Tibial nerve (tissue), 4 donors: ENCODE measurements at regions not wholly inside any gene's neighbourhood (a gene's known extent, or its start where the extent isn't known, plus 50 kb on each side); places are given as distances from the start of the nearest gene placed in this dataset.

Experiments used
- DNase-seq, 2 donors: peaks; one replicate each; pipeline ENCODE4 v3.0.0-alpha.2; 2019; ENCODE audit warnings: low spot score in 2 of 2
- H3K27ac ChIP-seq, 4 donors: fragments of 200-600 bp; sonication (generic) in 3 of 4; one replicate each; pipeline ENCODE4 v1.5.1; 2017 to 2019; ENCODE audit warnings: mild to moderate bottlenecking in 1 of 4
- H3K27me3 ChIP-seq, 2 donors: fragments of 200-600 bp; sonication (generic) in 1 of 2; one replicate each; pipeline versions ENCODE4 v1.5.1 to v1.6.0; 2017 to 2019
- H3K36me3 ChIP-seq, 3 donors: fragments of 200-600 bp; sonication (generic); one replicate each; pipeline ENCODE4 v1.5.1; 2018 to 2019
- H3K4me1 ChIP-seq, 4 donors: fragments of 200-600 bp; sonication (generic) in 3 of 4; one replicate each; pipeline ENCODE4 v1.5.1; 2017 to 2019
- H3K4me3 ChIP-seq, 4 donors: fragments of 200-600 bp; sonication (generic) in 3 of 4; one replicate each; pipeline ENCODE4 v1.5.1; 2017 to 2019; ENCODE audit warnings: mild to moderate bottlenecking in 1 of 4, moderate library complexity in 1 of 4
- H3K9me3 ChIP-seq, 4 donors: fragments of 200-600 bp; sonication (generic) in 3 of 4; one replicate each; pipeline ENCODE4 v1.5.1; 2017 to 2019
- CTCF ChIP-seq, 5 experiments: fragments of 200-600 bp in 3 of 5; fragments of 450-650 bp in 2 of 5; sonication (generic) in 3 of 5; IDR thresholded peaks; one replicate each; pipeline ENCODE4 v1.5.1; 2016 to 2019; ENCODE audit warnings: antibody characterized with exemption in 5 of 5, mild to moderate bottlenecking in 3 of 5, moderate library complexity in 2 of 5
- EP300 ChIP-seq, 2 donors: sonication (generic); formaldehyde crosslinking; IDR thresholded peaks; one replicate each; pipeline ENCODE4 v1.6.1; 2017; ENCODE audit warnings: antibody characterized with exemption in 2 of 2, mild to moderate bottlenecking in 1 of 2
- POLR2A ChIP-seq, 2 donors: fragments of 450-650 bp; IDR thresholded peaks; one replicate each; pipeline ENCODE4 v1.6.1; 2017; ENCODE audit warnings: antibody characterized with exemption in 2 of 2, mild to moderate bottlenecking in 2 of 2, moderate library complexity in 2 of 2
- whole genome bisulfite sequencing, 2 donors: methylation state at CpG; one replicate each; pipeline ENCODE4 v1.1.5; 2018; 5-methylcytosine and 5-hydroxymethylcytosine counted together

GRCh38 chr1:42070996-42071395 lies 82.2 kb upstream of the GUCA2B start:
- Histone ChIP-seq H3K4me1 (no peaks in the 10 kb centered on the region), H3K4me3 (no peak overlapping the region), H3K9me3 (peaks cover 0 to 2% (median 0%) of the 10 kb centered on the region in 4 donors), H3K36me3 (no peaks in the 10 kb centered on the region), H3K27ac (no peak overlapping the region), H3K27me3 (no peaks in the 10 kb centered on the region)
- TF ChIP-seq EP300 (IDR thresholded peaks at IDR 0.05) = no peak
- no peak for TF ChIP-seq CTCF (IDR thresholded peaks at IDR 0.05)
- TF ChIP-seq POLR2A (IDR thresholded peaks at IDR 0.05) = no peak
- no peak for DNase-seq
- WGBS, 2 donors = 81 to 95% methylated on average over 2 of the region's 2 CpGs

- peaks cover 0 to 32% (median 6%) of the 10 kb centered on the region in 4 donors for H3K9me3 ChIP-seq
- WGBS, 2 donors = 95 to 96% methylated on average over 3 of the region's 3 CpGs
- TF ChIP-seq CTCF (IDR thresholded peaks at IDR 0.05) (no peak), POLR2A (IDR thresholded peaks at IDR 0.05) (no peak)
Observed at GRCh38 chr1:42057800-42058199, 95.4 kb upstream of the GUCA2B start.

GRCh38 chr1:42056460-42056859 lies 96.8 kb upstream of the GUCA2B start:
- Histone ChIP-seq H3K9me3 (peaks cover 0 to 32% (median 6%) of the 10 kb centered on the region in 4 donors), H3K36me3 (no peaks in the 10 kb centered on the region), H3K27me3 (no peaks in the 10 kb centered on the region), H3K4me1 (no peaks in the 10 kb centered on the region), H3K4me3 (no peak overlapping the region), H3K27ac (no peak overlapping the region)
- TF ChIP-seq POLR2A (IDR thresholded peaks at IDR 0.05) = no peak
- TF ChIP-seq CTCF (IDR thresholded peaks at IDR 0.05) = no peak
- TF ChIP-seq EP300 (IDR thresholded peaks at IDR 0.05) = no peak
- DNase-seq = no peak

More at GRCh38 chr1:42057800-42058199, 95.4 kb upstream of the GUCA2B start:
- no peak overlapping the region for H3K27ac ChIP-seq
- H3K4me3 ChIP-seq = no peak overlapping the region
- H3K4me1 ChIP-seq = no peaks in the 10 kb centered on the region
- DNase-seq = no peak
- H3K36me3 ChIP-seq = no peaks in the 10 kb centered on the region
- no peaks in the 10 kb centered on the region for H3K27me3 ChIP-seq

GRCh38 chr1:42055061-42055460 lies 98.1 kb upstream of the GUCA2B start:
- H3K4me1 ChIP-seq = no peaks in the 10 kb centered on the region
- H3K27me3 ChIP-seq = no peaks in the 10 kb centered on the region
- TF ChIP-seq POLR2A (IDR thresholded peaks at IDR 0.05) (no peak), EP300 (IDR thresholded peaks at IDR 0.05) (no peak), CTCF (IDR thresholded peaks at IDR 0.05) (no peak)
- WGBS, 2 donors = 45 to 50% methylated on average over 1 of the region's 1 CpG
- H3K4me3 ChIP-seq = no peak overlapping the region
- no peaks in the 10 kb centered on the region for H3K36me3 ChIP-seq
- H3K9me3 ChIP-seq = peaks cover 0 to 32% (median 6%) of the 10 kb centered on the region in 4 donors
- DNase-seq = no peak
- H3K27ac ChIP-seq = no peak overlapping the region

GRCh38 chr1:42052072-42052699 lies 101.0 kb upstream of the GUCA2B start:
- Histone ChIP-seq H3K4me1 (no peaks in the 10 kb centered on the region), H3K36me3 (no peaks in the 10 kb centered on the region), H3K27me3 (no peaks in the 10 kb centered on the region), H3K4me3 (no peak overlapping the region), H3K9me3 (peaks cover 0 to 6% (median 0%) of the 10 kb centered on the region in 4 donors), H3K27ac (no peak overlapping the region)
- no peak for TF ChIP-seq CTCF (IDR thresholded peaks at IDR 0.05)
- no peak for DNase-seq
- WGBS, 2 donors = 60 to 65% methylated on average over 5 of the region's 5 CpGs
